OCI-LY3 (cell line): ENCODE measurements at regions not wholly inside any gene's neighbourhood (a gene's known extent, or its start where the extent isn't known, plus 50 kb on each side); places are given as distances from the start of the nearest gene placed in this dataset.

ENCODE experiments used
- CTCF ChIP-seq: fragments of 200-600, 300-600 bp; sonication (generic); IDR thresholded peaks from 2 replicates; pipeline ENCODE4 v1.5.1; 2014; ENCODE audit warnings: antibody characterized with exemption, low read length, low read depth
- EZH2phosphoT487 ChIP-seq: fragments of 200-600 bp; shearing (Covaris generic); IDR thresholded peaks from 2 replicates; pipeline ENCODE4 v1.6.1; 2018; ENCODE audit warnings: antibody characterized with exemption, mixed run types, low read depth

GRCh38 chr18:45339810-45340550 lies 275.3 kb upstream of the SLC14A2 start:
- TF ChIP-seq CTCF (no peak), EZH2phosphoT487 (no peak)
